ENCODE measurements at regions not wholly inside any gene's neighbourhood (a gene's known extent, or its start where the extent isn't known, plus 50 kb on each side); places are given as distances from the start of the nearest gene placed in this dataset.

DNA sequence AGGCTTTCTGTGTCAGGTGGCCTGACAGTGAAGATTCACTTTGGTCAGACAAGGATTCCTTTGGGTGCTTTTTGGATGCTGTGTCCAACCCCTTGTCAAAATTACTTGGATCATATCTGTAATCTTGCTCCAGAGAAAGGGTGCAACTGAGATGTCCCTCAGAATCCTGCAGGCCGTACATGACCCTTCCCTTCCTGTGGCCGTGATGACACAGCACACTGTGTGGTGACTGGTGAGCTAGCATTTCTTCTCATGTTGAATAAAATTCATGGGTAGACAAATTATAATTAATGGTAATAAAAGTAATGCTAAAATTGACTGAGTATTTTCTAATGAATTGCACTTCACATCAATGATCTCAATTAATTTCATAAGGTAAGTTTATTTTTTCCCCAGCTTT lies 356.2 kb downstream of the LPIN1 start:
- TF ChIP-seq, protein P1, sequence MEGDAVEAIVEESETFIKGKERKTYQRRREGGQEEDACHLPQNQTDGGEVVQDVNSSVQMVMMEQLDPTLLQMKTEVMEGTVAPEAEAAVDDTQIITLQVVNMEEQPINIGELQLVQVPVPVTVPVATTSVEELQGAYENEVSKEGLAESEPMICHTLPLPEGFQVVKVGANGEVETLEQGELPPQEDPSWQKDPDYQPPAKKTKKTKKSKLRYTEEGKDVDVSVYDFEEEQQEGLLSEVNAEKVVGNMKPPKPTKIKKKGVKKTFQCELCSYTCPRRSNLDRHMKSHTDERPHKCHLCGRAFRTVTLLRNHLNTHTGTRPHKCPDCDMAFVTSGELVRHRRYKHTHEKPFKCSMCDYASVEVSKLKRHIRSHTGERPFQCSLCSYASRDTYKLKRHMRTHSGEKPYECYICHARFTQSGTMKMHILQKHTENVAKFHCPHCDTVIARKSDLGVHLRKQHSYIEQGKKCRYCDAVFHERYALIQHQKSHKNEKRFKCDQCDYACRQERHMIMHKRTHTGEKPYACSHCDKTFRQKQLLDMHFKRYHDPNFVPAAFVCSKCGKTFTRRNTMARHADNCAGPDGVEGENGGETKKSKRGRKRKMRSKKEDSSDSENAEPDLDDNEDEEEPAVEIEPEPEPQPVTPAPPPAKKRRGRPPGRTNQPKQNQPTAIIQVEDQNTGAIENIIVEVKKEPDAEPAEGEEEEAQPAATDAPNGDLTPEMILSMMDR (IDR thresholded peaks at IDR 0.05) = no peak
- TF ChIP-seq POLR2AphosphoS5 (IDR thresholded peaks at IDR 0.05; ENCODE audit: low read depth, low read length) (no peak), TCF7L2 (IDR thresholded peaks at IDR 0.05; ENCODE audit: low read depth, low read length) (no peak)
- TF ChIP-seq, protein P2, sequence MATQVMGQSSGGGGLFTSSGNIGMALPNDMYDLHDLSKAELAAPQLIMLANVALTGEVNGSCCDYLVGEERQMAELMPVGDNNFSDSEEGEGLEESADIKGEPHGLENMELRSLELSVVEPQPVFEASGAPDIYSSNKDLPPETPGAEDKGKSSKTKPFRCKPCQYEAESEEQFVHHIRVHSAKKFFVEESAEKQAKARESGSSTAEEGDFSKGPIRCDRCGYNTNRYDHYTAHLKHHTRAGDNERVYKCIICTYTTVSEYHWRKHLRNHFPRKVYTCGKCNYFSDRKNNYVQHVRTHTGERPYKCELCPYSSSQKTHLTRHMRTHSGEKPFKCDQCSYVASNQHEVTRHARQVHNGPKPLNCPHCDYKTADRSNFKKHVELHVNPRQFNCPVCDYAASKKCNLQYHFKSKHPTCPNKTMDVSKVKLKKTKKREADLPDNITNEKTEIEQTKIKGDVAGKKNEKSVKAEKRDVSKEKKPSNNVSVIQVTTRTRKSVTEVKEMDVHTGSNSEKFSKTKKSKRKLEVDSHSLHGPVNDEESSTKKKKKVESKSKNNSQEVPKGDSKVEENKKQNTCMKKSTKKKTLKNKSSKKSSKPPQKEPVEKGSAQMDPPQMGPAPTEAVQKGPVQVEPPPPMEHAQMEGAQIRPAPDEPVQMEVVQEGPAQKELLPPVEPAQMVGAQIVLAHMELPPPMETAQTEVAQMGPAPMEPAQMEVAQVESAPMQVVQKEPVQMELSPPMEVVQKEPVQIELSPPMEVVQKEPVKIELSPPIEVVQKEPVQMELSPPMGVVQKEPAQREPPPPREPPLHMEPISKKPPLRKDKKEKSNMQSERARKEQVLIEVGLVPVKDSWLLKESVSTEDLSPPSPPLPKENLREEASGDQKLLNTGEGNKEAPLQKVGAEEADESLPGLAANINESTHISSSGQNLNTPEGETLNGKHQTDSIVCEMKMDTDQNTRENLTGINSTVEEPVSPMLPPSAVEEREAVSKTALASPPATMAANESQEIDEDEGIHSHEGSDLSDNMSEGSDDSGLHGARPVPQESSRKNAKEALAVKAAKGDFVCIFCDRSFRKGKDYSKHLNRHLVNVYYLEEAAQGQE (IDR thresholded peaks at IDR 0.05; ENCODE audit: insufficient read depth in 1 of 2, low read depth in 2 of 2, low read length in 1 of 2) = no peak

All from Panc1 (cell line).